ENCODE measurements at regions not wholly inside any gene's neighbourhood (a gene's known extent, or its start where the extent isn't known, plus 50 kb on each side); places are given as distances from the start of the nearest gene placed in this dataset.

GRCh38 chr16:59126486-59126885 lies 392.4 kb upstream of the GOT2 start:
- no peak for TF ChIP-seq CTCF (IDR thresholded peaks at IDR 0.05; ENCODE audit: insufficient read depth, low read length)
- no peak overlapping the region for H3K4me3 ChIP-seq (ENCODE audit: low read depth, low read length)
- no peak for DNase-seq (ENCODE audit: low read depth)

- DNase-seq (ENCODE audit: low read depth) = no peak
- no peak overlapping the region for H3K4me3 ChIP-seq (ENCODE audit: low read depth, low read length)
- TF ChIP-seq CTCF (IDR thresholded peaks at IDR 0.05; ENCODE audit: insufficient read depth, low read length) = no peak
Measured at GRCh38 chr16:59124056-59124455, 389.9 kb upstream of the GOT2 start.

DNA sequence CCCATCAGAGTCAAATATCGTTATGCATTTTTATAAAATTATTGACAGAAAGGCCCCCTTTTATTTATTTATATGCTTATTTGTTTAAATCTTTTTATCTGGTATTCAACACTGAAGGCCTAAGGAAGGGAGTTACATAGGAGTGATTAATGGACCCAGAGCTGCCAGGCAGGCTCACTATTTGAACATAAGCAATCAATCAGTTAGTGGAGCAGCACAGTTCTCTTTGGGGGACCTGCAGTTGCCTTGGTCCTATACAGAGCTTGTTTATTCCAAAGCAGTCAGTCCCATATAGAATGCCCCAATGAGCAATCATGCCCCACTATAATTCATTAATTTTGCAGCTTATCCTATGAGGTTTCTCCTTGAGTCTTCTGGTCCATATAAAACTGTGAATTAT lies 389.4 kb upstream of the GOT2 start:
- no peak for TF ChIP-seq CTCF (IDR thresholded peaks at IDR 0.05; ENCODE audit: insufficient read depth, low read length)
- no peak overlapping the region for H3K4me3 ChIP-seq (ENCODE audit: low read depth, low read length)
- no peak for DNase-seq (ENCODE audit: low read depth)

GRCh38 chr16:59122262-59122537 lies 388.1 kb upstream of the GOT2 start:
- no peak overlapping the region for H3K4me3 ChIP-seq (ENCODE audit: low read depth, low read length)
- DNase-seq (ENCODE audit: low read depth) = no peak
- TF ChIP-seq CTCF (IDR thresholded peaks at IDR 0.05; ENCODE audit: insufficient read depth, low read length) = no peak

DNA sequence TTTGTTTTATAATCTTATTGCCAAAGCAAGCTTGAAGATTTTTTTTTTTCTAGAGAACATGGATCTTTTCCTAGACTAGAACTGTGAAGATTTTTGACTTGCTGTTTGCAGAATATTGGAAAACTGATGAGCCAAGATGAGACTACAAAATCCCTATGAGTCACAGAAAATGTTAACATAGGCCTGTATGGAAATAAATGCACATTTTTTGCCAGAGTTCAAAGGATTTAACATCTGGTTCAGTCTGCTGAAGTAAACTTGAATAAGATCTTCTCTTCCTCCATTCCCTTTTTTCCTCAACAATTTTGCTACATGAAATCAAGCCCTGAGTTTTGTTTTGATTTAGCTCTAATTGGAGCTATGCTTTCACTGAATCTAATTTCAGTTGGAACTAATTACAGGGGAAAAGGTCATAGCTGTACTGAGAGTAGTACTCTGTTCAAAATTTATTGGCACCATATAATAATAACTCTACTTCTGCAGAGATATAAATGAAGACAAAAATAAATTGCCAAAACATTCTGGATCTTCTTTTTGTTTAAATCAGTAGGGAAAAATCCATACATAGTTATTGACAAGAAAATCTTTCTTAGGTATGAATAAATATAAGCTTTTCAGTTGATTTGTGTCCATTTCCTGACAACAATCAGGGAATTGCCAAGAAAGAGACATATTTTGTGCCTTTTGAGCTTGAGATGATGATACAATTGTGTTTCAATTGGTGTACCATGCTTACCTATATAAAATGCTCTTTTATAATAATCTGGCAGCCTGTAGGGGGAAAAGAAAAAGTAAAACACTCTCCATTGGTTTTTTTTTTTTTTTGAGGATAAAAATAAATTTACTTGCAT lies 387.5 kb upstream of the GOT2 start:
- H3K4me3 ChIP-seq (ENCODE audit: low read depth, low read length) = no peak overlapping the region
- DNase-seq (ENCODE audit: low read depth) = no peak
- no peak for TF ChIP-seq CTCF (IDR thresholded peaks at IDR 0.05; ENCODE audit: insufficient read depth, low read length)

- no peak overlapping the region for H3K4me3 ChIP-seq (ENCODE audit: low read depth, low read length)
- no peak for DNase-seq (ENCODE audit: low read depth)
- no peak for TF ChIP-seq CTCF (IDR thresholded peaks at IDR 0.05; ENCODE audit: insufficient read depth, low read length)
Measured at GRCh38 chr16:59116744-59117143, 382.6 kb upstream of the GOT2 start.

DNA sequence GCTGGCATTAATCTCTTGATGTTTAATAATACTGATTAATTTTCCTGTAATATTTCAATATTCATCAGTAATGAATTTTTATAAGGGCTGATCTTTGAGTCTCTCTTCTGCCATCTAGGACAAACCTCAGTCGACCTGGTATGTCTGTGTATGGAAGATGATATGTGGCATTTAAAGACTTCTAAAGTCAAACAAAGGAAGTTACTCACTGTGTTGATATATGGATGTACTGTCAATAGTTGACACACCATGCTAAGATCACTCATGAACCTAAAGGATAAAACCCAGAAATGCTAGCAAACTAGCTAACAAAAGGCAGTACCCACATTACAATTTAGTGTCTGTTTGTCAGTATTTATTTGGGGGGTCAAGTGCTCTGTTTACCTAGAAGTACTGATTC lies 380.7 kb upstream of the GOT2 start:
- no peak for DNase-seq (ENCODE audit: low read depth)
- no peak overlapping the region for H3K4me3 ChIP-seq (ENCODE audit: low read depth, low read length)
- no peak for TF ChIP-seq CTCF (IDR thresholded peaks at IDR 0.05; ENCODE audit: insufficient read depth, low read length)
